HCT116 (cell line): ENCODE measurements at regions not wholly inside any gene's neighbourhood (a gene's known extent, or its start where the extent isn't known, plus 50 kb on each side); places are given as distances from the start of the nearest gene placed in this dataset.

Experiments
- ATAC-seq: fragments of 200-7000 bp; cut with Tn5 transposase; 2 replicates; pipeline ENCODE4 v1.9.1; 2020; ENCODE audit warnings: mild to moderate bottlenecking, moderate library complexity
- BruUV-seq: library from RNA; stranded (reverse); fragments of 400-500 nt; replicated peaks from 2 replicates; lab custom pipeline; 2021; lab: Mats Ljungman, UMichigan
- CTCF ChIA-PET: fragments of 300-600 bp; sonication (Branson Sonifier 250); formaldehyde crosslinking; loops from one replicate; lab custom pipeline; 2021; ENCODE audit warnings: antibody characterized with exemption; lab: Charles Lee
- POLR2A ChIA-PET: fragments of 300-600, 350-600 bp; sonication (Branson Sonifier 250); formaldehyde crosslinking; loops from one replicate; lab custom pipeline; 2021; ENCODE audit warnings: antibody characterized with exemption; lab: Charles Lee
- RAD21 ChIA-PET, 2 experiments: fragments of 300-600 bp; sonication (Branson Sonifier 250); formaldehyde crosslinking; loops; one replicate each; lab custom pipeline; 2023; ENCODE audit warnings: low total read pairs in 2 of 2; ENCODE audit not compliant: uncharacterized antibody in 2 of 2, unreplicated experiment in 2 of 2, low non-redundant PET in 1 of 2; lab: Charles Lee
- DNase-seq: peaks from one replicate; pipeline ENCODE4 v3.0.0-alpha.2; 2010; ENCODE audit warnings: low read depth, low spot score
- H2AFZ ChIP-seq: fragments of 200-600 bp; shearing (Covaris generic), sonication (generic); 2 replicates; pipeline ENCODE4 v1.6.1; 2017; ENCODE audit warnings: low read depth, mixed run types, mixed read lengths, antibody characterized with exemption, low read length; ENCODE audit not compliant: poor library complexity, severe bottlenecking
- H3K27ac ChIP-seq: 2 replicates; pipeline ENCODE4 v1.5.1; 2012; ENCODE audit warnings: low read depth, low read length
- H3K27me3 ChIP-seq: fragments of 200-600 bp; sonication (generic); 2 replicates; pipeline ENCODE4 v1.6.1; 2016; ENCODE audit warnings: mixed run types, low read length, mixed read lengths; ENCODE audit not compliant: insufficient read depth
- H3K36me3 ChIP-seq, 2 experiments: fragments of 200-500 bp in 1 of 2; fragments of 200-600 bp in 1 of 2; sonication (Bioruptor generic) in 1 of 2; sonication (generic) in 1 of 2; 2 replicates each; pipeline versions ENCODE4 v1.5.1 to v1.6.1; 2014 to 2016; ENCODE audit warnings: low read length in 2 of 2, inconsistent platforms in 1 of 2, mixed read lengths in 1 of 2, mixed run types in 1 of 2; ENCODE audit not compliant: insufficient read depth in 2 of 2, control insufficient read depth in 1 of 2
- H3K4me1 ChIP-seq, 2 experiments: fragments of 200-600 bp in 1 of 2; sonication (generic) in 1 of 2; 2 replicates each; pipeline versions ENCODE4 v1.5.1 to v1.6.1; 2012 to 2017; ENCODE audit warnings: low read length in 2 of 2, inconsistent platforms in 1 of 2, mild to moderate bottlenecking in 1 of 2, mixed read lengths in 1 of 2, mixed run types in 1 of 2, moderate library complexity in 1 of 2; ENCODE audit not compliant: insufficient read depth in 2 of 2, control insufficient read depth in 1 of 2
- H3K4me2 ChIP-seq: fragments of 200-600 bp; sonication (generic); 2 replicates; pipeline ENCODE4 v1.6.1; 2017; ENCODE audit warnings: mixed run types, low read length, mixed read lengths
- H3K4me3 ChIP-seq, 2 experiments: fragments of 200-600 bp in 1 of 2; sonication (generic) in 1 of 2; replicated peaks in 1 of 2; 2 replicates each; pipeline ENCODE4 v1.5.1; 2011 to 2016; ENCODE audit warnings: low read length in 2 of 2, control low read depth in 1 of 2, low read depth in 1 of 2, mild to moderate bottlenecking in 1 of 2, mixed read lengths in 1 of 2, mixed run types in 1 of 2
- H3K79me2 ChIP-seq: fragments of 200-600 bp; sonication (generic); 2 replicates; pipeline ENCODE4 v1.6.1; 2017; ENCODE audit warnings: mild to moderate bottlenecking, mixed run types, low read length, moderate library complexity, mixed read lengths; ENCODE audit not compliant: insufficient read depth
- H3K9ac ChIP-seq: fragments of 200-600 bp; sonication (generic); 2 replicates; pipeline ENCODE4 v1.6.1; 2016; ENCODE audit warnings: low read length, mixed read lengths
- H3K9me2 ChIP-seq: fragments of 200-600 bp; sonication (generic), shearing (Covaris generic); 2 replicates; pipeline ENCODE4 v1.6.1; 2017; ENCODE audit warnings: mixed run types, mild to moderate bottlenecking, moderate library complexity; ENCODE audit not compliant: insufficient read depth
- H3K9me3 ChIP-seq, 2 experiments: fragments of 200-500 bp in 1 of 2; fragments of 200-600 bp in 1 of 2; sonication (Bioruptor generic) in 1 of 2; sonication (generic) in 1 of 2; 2 replicates each; pipeline ENCODE4 v1.6.1; 2014 to 2017; ENCODE audit warnings: low read length in 2 of 2, mixed read lengths in 2 of 2, inconsistent platforms in 1 of 2, low read depth in 1 of 2, mild to moderate bottlenecking in 1 of 2, mixed run types in 1 of 2, moderate library complexity in 1 of 2; ENCODE audit not compliant: control insufficient read depth in 1 of 2, insufficient read depth in 1 of 2
- H4K20me1 ChIP-seq: fragments of 200-600 bp; sonication (generic), shearing (Covaris generic); 2 replicates; pipeline ENCODE4 v1.6.1; 2017; ENCODE audit warnings: mixed run types, mild to moderate bottlenecking, moderate library complexity; ENCODE audit not compliant: insufficient read depth
- ATF3 ChIP-seq: IDR thresholded peaks from 2 replicates; pipeline ENCODE4 v1.6.1; 2012
- CTCF ChIP-seq, 3 experiments: fragments of 200-600 bp in 1 of 3; sonication (generic) in 1 of 3; IDR thresholded peaks in 2 of 3; conservative IDR thresholded peaks in 1 of 3; 2 replicates each; pipeline ENCODE4 v1.5.1; 2012 to 2017; ENCODE audit warnings: low read depth in 2 of 3, low read length in 2 of 3, antibody characterized with exemption in 1 of 3, borderline replicate concordance in 1 of 3, control low read depth in 1 of 3, mild to moderate bottlenecking in 1 of 3, mixed read lengths in 1 of 3, mixed run types in 1 of 3, moderate library complexity in 1 of 3; ENCODE audit not compliant: insufficient read depth in 1 of 3
- EGR1 ChIP-seq: IDR thresholded peaks from 2 replicates; pipeline ENCODE4 v1.6.1; 2012; ENCODE audit warnings: low read depth
- ELF1 ChIP-seq: IDR thresholded peaks from 2 replicates; pipeline ENCODE4 v1.6.1; 2012; ENCODE audit warnings: low read depth, borderline replicate concordance
- EZH2phosphoT487 ChIP-seq: fragments of 200-600 bp; IDR thresholded peaks from 2 replicates; pipeline ENCODE4 v1.6.1; 2018; ENCODE audit warnings: antibody characterized with exemption, borderline replicate concordance
- FOSL1 ChIP-seq: IDR thresholded peaks from 2 replicates; pipeline ENCODE4 v1.6.1; 2012; ENCODE audit warnings: low read depth
- JUND ChIP-seq: IDR thresholded peaks from 2 replicates; pipeline ENCODE4 v1.6.1; 2012
- MAX ChIP-seq: IDR thresholded peaks from 2 replicates; pipeline ENCODE4 v1.6.1; 2012
- POLR2AphosphoS5 ChIP-seq: IDR thresholded peaks from 2 replicates; pipeline ENCODE4 v1.6.1; 2011; ENCODE audit warnings: mild to moderate bottlenecking, low read depth, low read length, moderate library complexity
- REST ChIP-seq: IDR thresholded peaks from 2 replicates; pipeline ENCODE4 v1.6.1; 2012; ENCODE audit warnings: low read depth
- SIN3A ChIP-seq: IDR thresholded peaks from 2 replicates; pipeline ENCODE4 v1.6.1; 2012; ENCODE audit warnings: low read depth
- SP1 ChIP-seq: IDR thresholded peaks from 2 replicates; pipeline ENCODE4 v1.6.1; 2012; ENCODE audit warnings: low read depth
- SRF ChIP-seq: IDR thresholded peaks from 2 replicates; pipeline ENCODE4 v1.6.1; 2012; ENCODE audit warnings: low read depth
- YY1 ChIP-seq: IDR thresholded peaks from 2 replicates; pipeline ENCODE4 v1.6.1; 2011; ENCODE audit warnings: low read length, low read depth, moderate library complexity, mild to moderate bottlenecking; ENCODE audit not compliant: insufficient replicate concordance; ENCODE audit errors: extremely low read depth
- ZNF274 ChIP-seq: fragments of 200-500 bp; sonication (Bioruptor generic); IDR thresholded peaks from 2 replicates; pipeline ENCODE4 v1.6.1; 2014; ENCODE audit warnings: mild to moderate bottlenecking, low read depth, low read length, inconsistent platforms
- intact Hi-C: fragments of 100-400 bp; cut with micrococcal nuclease; formaldehyde crosslinking; loops from 2 replicates; pipeline ENCODE4 v1.10.0; 2022

- Histone ChIP-seq H4K20me1 (no peaks in the 10 kb centered on the region), H3K79me2 (no peaks in the 10 kb centered on the region), H3K36me3 (no peaks in the 10 kb centered on the region), H3K27me3 (no peaks in the 10 kb centered on the region), H3K27ac (no peak overlapping the region), H3K4me1 (no peaks in the 10 kb centered on the region), H3K9ac (no peak overlapping the region), H3K4me2 (no peak overlapping the region), H3K9me2 (0 out of 2 replicates have a peak, but pooled peaks cover 5% of the 10 kb centered on the region), H3K9me3 (no peaks in the 10 kb centered on the region), H2AFZ (no peak overlapping the region), H3K4me3 (no peak overlapping the region)
- no TSS peak for BruUV-seq
- POLR2A ChIA-PET = no interaction called here
- ATAC-seq (no peak), DNase-seq (no peak)
- TF ChIP-seq EGR1 = no peak
- no peak for TF ChIP-seq ZNF274
- TF ChIP-seq CTCF (IDR thresholded peaks at IDR 0.05 in 2 of 3, conservative IDR thresholded peaks at IDR 0.05 in 1 of 3; ENCODE audit: borderline replicate concordance in 1 of 3, insufficient read depth in 1 of 3, low read depth in 2 of 3, low read length in 2 of 3) = no peak
- TF ChIP-seq POLR2AphosphoS5 = no peak
- TF ChIP-seq EZH2phosphoT487 = no peak
- TF ChIP-seq MAX = no peak
- no peak for TF ChIP-seq ATF3
- RAD21 ChIA-PET = no interaction called here
- CTCF ChIA-PET = no interaction called here
- intact Hi-C loops = no loop called here
These were observed 481.6 kb downstream of the PABPC4L start for GRCh38 chr4:133720001-133720400.

GRCh38 chr4:133719098-133719497 is 482.5 kb downstream of the PABPC4L start:
- Histone ChIP-seq H3K9ac (no peak overlapping the region), H3K27me3 (no peaks in the 10 kb centered on the region), H4K20me1 (no peaks in the 10 kb centered on the region), H3K9me3 (no peaks in the 10 kb centered on the region), H3K4me2 (no peak overlapping the region), H3K36me3 (no peaks in the 10 kb centered on the region)
- CTCF ChIA-PET = no interaction called here
- BruUV-seq = no TSS peak
- TF ChIP-seq ZNF274 (no peak), YY1 (no peak), REST (no peak), ELF1 (no peak), POLR2AphosphoS5 (no peak), JUND (no peak), SP1 (no peak), FOSL1 (no peak), SRF (no peak), EZH2phosphoT487 (no peak), SIN3A (no peak)
- TF ChIP-seq, all 23 proteins: peak for 0
- H2AFZ ChIP-seq = no peak overlapping the region
- ChIA-PET POLR2A (no interaction called here), RAD21 (no interaction called here)
- intact Hi-C loops = no loop called here
- no peaks in the 10 kb centered on the region for H3K79me2 ChIP-seq
- ATAC-seq (no peak), DNase-seq (no peak)
- H3K4me3 ChIP-seq = no peak overlapping the region
- H3K27ac ChIP-seq = no peak overlapping the region
- 0 out of 2 replicates have a peak, but pooled peaks cover 5% of the 10 kb centered on the region for H3K9me2 ChIP-seq
- H3K4me1 ChIP-seq = no peaks in the 10 kb centered on the region
